Ecto neural progenitor cell (in vitro differentiated cells): ENCODE measurements at regions not wholly inside any gene's neighbourhood (a gene's known extent, or its start where the extent isn't known, plus 50 kb on each side); places are given as distances from the start of the nearest gene placed in this dataset.
"Not testable (repeated sequence)": the region's sequence is repeated elsewhere in the genome, so short reads cannot be mapped to it uniquely, and the experiment has no call there.

Source experiments
- DNase-seq: peaks from one replicate; pipeline ENCODE4 v3.0.0-alpha.2; 2018; ENCODE audit warnings: low spot score

GRCh38 chr22:26806445-26807175, 149.2 kb downstream of the MIAT start:
- DNase-seq = no peak

GRCh38 chr22:26811647-26811992, 154.2 kb downstream of the MIAT start:
- no peak for DNase-seq

- no peak for DNase-seq
Observed at GRCh38 chr22:26812731-26813130, 155.3 kb downstream of the MIAT start.

- DNase-seq = no peak
Observed at GRCh38 chr22:26816726-26817125, 159.3 kb downstream of the MIAT start.

DNA sequence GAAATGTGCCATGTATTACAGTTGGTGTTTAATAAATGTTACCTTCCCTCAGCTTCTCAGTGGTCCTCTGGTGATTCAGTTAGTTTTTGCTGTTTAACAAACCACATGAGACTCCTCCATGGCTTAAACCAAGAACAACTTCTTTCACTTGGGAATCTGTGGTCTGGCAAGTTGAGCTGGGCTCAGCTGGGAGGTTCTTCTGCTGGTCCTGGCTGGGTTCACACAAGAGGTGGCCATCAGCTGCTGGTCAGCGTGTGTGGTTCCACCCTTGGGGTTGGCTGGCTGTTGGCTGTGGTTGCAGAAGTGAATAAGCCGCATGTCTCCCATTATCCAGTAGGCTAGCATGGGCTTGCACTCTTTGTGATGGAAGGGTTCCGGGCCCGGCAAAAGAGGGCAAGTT, 160.5 kb downstream of the MIAT start:
- no peak for DNase-seq

DNA sequence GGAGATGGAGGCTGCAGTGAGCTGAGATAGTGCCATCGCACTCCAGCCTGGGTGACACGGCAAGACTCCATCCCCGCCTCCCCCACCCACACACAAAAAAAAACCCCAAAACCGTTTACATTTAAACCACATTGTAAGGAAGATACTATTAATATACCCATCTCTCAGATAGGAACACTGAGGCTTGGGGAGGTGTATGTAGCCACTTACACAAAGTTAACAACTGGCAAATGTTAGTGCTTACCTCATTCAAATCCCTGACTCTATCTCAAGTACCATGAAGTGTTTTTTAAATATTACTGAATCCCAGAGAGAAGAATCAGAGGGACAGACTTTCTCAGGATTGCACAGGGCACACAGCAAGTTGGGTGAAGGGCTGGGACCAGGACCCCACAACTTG, 164.5 kb downstream of the MIAT start:
- DNase-seq = no peak

DNA sequence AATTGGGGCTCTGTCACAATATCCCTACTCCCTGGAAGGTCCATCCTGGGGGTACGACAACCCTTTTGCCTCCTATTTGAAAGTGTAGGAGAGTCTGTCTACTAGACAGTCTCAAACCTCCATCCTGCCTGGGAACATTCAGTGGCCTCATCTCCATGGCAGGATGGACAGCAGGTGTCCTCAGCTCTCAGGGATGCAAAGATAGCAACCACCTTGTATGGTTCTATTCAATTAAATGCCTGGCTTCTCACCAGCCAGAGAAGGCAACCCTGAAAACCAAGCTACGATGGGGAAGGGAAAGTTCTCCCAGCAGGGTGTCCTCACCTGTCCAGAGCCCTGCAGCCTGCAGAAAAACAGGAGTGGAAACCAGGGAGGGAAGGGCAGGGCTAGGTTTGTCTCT, 164.9 kb downstream of the MIAT start:
- no peak for DNase-seq

DNA sequence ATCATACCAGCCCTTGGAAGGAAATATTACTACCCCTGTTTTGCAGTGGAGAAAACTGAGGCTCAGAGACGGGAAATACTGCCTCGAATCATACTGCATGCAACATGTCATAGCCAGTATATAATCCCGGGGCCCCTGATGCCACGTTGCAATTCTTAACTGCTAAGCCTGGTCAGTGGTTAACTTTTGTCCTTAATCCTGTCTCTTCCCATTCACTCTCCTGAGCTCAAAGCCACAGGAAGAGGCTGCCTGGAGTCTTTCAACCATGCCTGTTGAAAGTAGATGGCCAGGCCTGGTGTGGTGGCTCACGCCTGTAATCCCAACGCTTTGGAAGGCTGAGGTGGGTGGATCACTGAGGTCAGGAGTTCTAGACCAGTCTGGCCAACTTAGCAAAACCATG, 166.6 kb downstream of the MIAT start:
- DNase-seq = no peak

- no peak for DNase-seq
Observed at GRCh38 chr22:26825960-26826935, 168.9 kb downstream of the MIAT start.

DNA sequence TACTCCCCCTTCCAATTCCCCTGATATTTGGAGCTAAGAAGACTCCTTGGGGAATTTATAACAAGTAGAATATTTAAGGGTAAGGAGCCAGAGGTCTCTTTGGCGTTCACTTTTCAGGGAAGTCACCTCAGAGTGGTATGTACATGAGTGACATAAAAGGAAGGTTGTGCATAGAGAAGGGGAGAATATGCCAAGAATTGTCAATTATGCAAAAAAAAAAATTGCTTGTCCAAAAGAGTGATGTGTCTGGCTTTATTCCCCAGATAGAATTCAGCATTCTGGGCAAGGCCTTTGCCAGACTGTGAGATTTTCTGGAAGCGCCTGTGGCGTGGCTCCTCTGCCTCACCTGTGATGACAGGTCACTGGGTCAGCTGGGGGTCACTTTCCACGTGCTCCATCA, 170.2 kb downstream of the MIAT start:
- DNase-seq = no peak

DNA sequence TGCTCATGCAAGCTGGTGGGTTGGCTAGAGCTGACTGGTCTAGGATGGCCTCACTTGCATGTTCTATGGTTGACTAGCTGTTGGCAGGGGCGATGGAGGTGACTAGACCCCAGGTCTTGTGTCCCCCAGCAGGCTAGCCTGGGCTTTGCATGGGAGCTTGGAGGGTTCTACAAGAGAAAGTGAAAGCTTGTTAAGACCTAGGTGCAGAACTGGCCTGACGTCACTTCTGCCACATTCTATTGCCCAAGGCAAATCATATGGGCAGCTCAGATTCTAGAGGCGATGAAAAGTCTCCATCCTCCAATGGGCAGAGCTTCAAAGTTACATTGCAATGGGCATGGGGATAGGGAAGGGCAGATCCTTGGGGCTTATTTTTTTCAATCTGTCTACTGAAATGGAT, 170.9 kb downstream of the MIAT start:
- DNase-seq = no peak

DNA sequence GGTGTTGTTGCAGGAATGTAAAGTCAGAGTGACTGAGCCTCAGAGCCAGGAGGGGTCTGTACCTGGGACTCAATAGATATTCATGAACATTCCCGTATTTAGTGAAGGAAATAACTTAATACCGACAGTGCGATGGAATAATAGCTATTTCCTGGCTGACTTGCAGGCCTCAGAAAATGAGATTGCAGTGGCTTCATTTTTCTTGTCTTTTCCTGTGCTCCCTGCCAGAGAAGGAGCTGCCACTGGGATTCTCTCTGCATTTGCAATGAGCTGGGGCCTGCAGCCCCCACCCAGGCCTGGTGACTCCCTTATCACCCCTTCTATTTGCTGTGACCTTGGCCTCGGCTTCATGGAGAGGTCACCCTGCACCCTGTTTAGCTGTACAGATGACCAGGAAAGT, 173.4 kb downstream of the MIAT start:
- no peak for DNase-seq

GRCh38 chr22:26835023-26835422, 177.6 kb downstream of the MIAT start:
- DNase-seq = no peak

- DNase-seq = peak; percentile 77
Observed at GRCh38 chr22:26835929-26836528, 178.6 kb downstream of the MIAT start.

DNA sequence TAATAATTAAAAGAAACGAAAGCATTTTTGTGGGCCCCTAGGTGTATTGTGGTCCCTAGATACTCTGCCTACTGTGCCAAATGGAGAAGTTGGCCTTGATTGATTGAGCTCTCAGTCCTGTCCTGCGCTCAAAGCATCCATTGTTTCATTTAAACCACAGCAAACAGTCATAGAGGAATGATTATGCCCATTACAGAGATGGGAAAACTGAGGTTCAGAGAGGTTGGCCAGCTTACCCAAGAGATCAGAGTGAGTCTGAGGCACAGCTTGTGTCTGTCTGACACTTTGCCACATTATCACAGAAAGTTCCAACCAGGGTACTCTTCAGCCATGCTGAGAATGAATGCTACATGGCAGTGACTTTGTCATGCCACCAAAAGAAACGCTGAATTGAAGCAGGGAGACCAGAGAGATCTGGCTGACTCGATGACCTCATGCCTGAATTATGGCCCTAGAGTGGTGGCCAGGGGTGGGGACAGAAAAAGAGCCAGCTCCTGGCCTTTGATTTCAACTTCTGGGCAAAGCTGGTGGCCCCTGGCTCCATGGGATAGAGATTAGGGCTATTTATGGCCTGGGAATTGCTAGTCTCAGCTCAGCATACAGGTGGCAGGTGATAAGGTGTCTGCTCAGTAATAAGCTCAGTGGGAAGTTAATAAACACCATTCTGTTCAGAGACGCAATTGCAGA, 180.5 kb downstream of the MIAT start:
- DNase-seq = no peak

GRCh38 chr22:26838471-26838825, 181.1 kb downstream of the MIAT start:
- DNase-seq = no peak

DNA sequence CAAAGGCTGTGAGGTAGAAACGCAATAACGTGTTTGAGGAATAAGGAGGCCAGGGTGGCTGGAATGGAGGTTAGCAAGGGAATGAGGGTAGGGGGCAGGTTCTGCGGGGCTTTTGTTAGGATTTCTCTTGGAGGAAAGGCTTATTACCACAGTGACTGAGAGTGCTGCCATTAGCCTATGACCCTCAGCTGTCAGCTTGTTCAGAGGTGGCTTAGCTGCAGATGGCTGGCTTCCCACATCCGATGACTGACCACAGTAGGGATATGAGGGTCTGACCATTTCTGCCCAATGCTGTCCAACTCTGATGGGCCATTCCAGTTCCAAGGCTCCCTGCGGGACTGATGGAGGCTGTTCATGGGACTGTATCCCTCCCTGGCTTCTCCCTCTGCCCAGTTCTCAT, 181.8 kb downstream of the MIAT start:
- no peak for DNase-seq

GRCh38 chr22:26840770-26841169, 183.4 kb downstream of the MIAT start:
- DNase-seq = not testable (repeated sequence)

DNA sequence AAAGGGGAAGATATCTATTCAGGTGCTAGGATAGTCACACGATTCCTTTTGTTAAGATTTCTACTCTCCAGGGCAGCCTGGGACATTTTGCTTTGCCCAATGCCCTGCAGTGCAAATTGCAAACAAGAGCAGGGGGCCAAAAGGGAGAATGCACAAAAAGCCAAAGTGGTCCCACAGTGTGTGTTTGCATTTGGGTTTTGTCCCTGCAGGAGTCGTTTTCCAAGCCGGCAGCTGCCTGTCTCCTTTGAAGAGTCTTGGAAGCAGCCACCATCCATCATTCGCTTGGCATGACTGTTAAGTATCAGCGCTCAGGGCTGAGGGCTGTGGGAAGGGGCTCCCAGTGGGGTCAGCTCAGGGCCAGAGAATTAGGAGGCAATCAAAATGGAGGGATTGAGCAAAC, 184.7 kb downstream of the MIAT start:
- no peak for DNase-seq

DNA sequence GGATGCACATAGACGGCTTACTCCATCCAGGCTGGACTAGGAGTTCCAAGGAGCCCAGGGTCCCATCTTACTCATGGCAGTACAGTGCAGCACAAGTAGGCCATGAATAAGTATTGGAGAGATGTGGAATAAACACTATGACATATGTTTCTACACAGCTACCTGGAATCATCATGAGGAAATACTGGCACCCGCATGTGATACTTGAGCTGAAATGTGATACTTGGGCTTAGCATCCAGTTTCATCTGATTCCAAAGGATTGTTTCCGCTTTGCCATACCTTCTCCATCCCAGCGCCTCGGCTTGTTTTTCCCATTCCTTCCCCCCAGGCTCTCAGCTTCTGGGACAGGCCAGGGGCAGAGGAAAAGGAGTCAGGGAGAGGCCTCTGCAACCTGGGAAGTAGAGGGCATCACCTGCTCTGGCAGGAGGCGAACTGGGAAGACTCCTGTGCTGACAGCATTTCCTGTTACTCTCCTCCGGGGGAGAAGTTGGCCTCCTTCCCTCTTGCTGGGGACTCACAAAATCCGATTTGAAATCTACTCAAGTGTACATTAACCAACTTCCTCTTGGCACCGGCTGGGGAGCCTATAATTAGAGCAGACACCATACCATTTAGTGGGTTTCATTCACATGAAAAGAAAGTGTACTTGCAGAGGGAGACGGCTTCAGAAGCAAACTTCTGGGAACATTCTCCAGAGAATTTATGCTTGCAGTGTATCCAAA, 187.8 kb downstream of the MIAT start:
- no peak for DNase-seq

GRCh38 chr22:26846076-26846475, 188.7 kb downstream of the MIAT start:
- no peak for DNase-seq

- no peak for DNase-seq
Observed at GRCh38 chr22:26846645-26847044, 189.3 kb downstream of the MIAT start.
